ENCODE measurements at regions not wholly inside any gene's neighbourhood (a gene's known extent, or its start where the extent isn't known, plus 50 kb on each side); places are given as distances from the start of the nearest gene placed in this dataset.

DNA sequence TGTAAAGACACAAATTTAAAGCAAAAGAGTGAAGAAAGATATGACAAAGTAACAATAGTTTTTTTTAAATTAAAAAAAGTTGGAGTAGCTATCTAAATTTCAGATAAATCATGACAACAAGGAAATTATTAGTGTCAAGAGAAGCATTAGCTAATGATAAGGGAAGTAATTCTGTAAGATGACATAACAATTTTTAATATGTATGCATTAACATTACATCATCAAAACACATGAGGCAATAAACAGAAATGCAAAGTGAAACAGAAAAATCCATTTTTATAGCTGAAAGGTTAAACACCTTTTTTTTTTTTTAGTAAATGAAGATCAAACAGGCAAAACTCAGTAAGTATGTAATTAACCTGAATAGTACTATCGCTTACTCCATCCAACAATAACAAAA is 804.9 kb upstream of the PRR20A start:
- no peak for TF ChIP-seq POLR2A (IDR thresholded peaks at IDR 0.05; ENCODE audit: low read depth, low read length)
- TF ChIP-seq TAF1 (IDR thresholded peaks at IDR 0.05; ENCODE audit: low read depth, low read length) = no peak
